KMS-11 (cell line): ENCODE measurements at regions not wholly inside any gene's neighbourhood (a gene's known extent, or its start where the extent isn't known, plus 50 kb on each side); places are given as distances from the start of the nearest gene placed in this dataset.

ENCODE experiments used
- H2AFZ ChIP-seq: fragments of 200-600 bp; sonication (generic); 2 replicates; pipeline ENCODE4 v1.6.1; 2016; ENCODE audit warnings: antibody characterized with exemption, mixed run types, low read depth
- H3K27ac ChIP-seq: fragments of 200-600 bp; sonication (generic); 2 replicates; pipeline ENCODE4 v1.6.1; 2016; ENCODE audit warnings: mild to moderate bottlenecking, mixed run types
- H3K27me3 ChIP-seq: fragments of 200-600 bp; sonication (generic); 2 replicates; pipeline ENCODE4 v1.6.1; 2017; ENCODE audit warnings: mild to moderate bottlenecking, low read depth, mixed run types, moderate library complexity; ENCODE audit not compliant: insufficient read depth
- H3K36me3 ChIP-seq: fragments of 200-600 bp; sonication (generic); 2 replicates; pipeline ENCODE4 v1.6.1; 2017; ENCODE audit warnings: mild to moderate bottlenecking, mixed run types; ENCODE audit not compliant: insufficient read depth
- H3K4me1 ChIP-seq: fragments of 200-600 bp; sonication (generic); 2 replicates; pipeline ENCODE4 v1.6.1; 2016; ENCODE audit warnings: mild to moderate bottlenecking, low read depth, mixed run types; ENCODE audit not compliant: poor library complexity, severe bottlenecking
- H3K4me2 ChIP-seq: fragments of 200-600 bp; sonication (generic); 2 replicates; pipeline ENCODE4 v1.7.0; 2016; ENCODE audit warnings: mild to moderate bottlenecking, mixed run types
- H3K4me3 ChIP-seq: fragments of 200-600 bp; sonication (generic); IDR thresholded peaks from 2 replicates; pipeline ENCODE4 v1.6.1; 2017; ENCODE audit warnings: low read depth, low read length, mixed read lengths; ENCODE audit not compliant: insufficient read depth
- H3K79me2 ChIP-seq: fragments of 200-600 bp; sonication (generic); 2 replicates; pipeline ENCODE4 v1.6.1; 2016; ENCODE audit warnings: low read depth, mixed run types; ENCODE audit not compliant: insufficient read depth
- H3K9ac ChIP-seq: fragments of 200-600 bp; sonication (generic); 2 replicates; pipeline ENCODE4 v1.6.1; 2016; ENCODE audit warnings: mild to moderate bottlenecking, mixed run types
- H4K20me1 ChIP-seq: fragments of 200-600 bp; sonication (generic); 2 replicates; pipeline ENCODE4 v1.6.1; 2016; ENCODE audit warnings: mild to moderate bottlenecking, mixed run types; ENCODE audit not compliant: insufficient read depth
- TF ChIP-seq, protein P1 (sequence below): fragments of 200-600 bp; sonication (generic); conservative IDR thresholded peaks from 2 replicates; pipeline ENCODE4 v1.6.1; 2017; ENCODE audit warnings: low read depth, mild to moderate bottlenecking, antibody characterized with exemption, low read length, moderate library complexity, mixed read lengths

DNA sequence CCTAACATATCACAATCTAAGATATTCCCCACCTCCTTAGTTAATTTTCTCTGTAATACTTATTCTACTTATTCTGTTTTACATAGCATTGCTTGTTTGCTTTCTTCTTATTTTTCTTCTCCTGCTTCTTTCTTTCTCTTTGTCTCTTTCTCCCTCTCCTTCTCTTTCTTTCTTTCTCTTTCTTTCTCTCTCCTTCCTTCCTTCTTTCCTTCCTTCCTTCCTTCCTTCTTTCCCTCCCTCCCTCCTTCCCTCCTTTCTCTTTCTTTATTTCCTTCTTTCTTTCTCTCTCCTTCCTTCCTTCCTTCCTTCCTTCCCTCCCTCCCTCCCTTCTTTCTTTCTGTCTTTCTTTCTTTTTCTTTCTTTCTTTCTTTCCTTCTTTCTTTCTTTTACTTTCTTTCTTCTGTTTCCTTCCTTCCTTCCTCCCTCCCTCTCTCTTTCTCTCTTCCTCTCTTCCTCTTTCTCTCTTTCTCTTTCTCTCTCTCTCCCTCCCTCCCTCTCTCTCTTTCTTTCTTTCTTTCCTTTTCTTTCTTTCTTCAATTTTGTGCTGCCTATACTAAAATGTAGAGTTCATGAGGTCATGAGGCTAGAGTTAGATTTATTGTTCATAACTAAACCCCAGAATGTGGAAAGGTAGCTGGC, 445.4 kb downstream of the GATA3 start:
- H3K9ac ChIP-seq = no peak overlapping the region
- H3K4me1 ChIP-seq = no peaks in the 10 kb centered on the region
- no peaks in the 10 kb centered on the region for H4K20me1 ChIP-seq
- no peak overlapping the region for H3K4me3 ChIP-seq
- H3K27me3 ChIP-seq = no peaks in the 10 kb centered on the region
- no peak overlapping the region for H3K4me2 ChIP-seq
- no peak overlapping the region for H2AFZ ChIP-seq
- TF ChIP-seq, protein P1, sequence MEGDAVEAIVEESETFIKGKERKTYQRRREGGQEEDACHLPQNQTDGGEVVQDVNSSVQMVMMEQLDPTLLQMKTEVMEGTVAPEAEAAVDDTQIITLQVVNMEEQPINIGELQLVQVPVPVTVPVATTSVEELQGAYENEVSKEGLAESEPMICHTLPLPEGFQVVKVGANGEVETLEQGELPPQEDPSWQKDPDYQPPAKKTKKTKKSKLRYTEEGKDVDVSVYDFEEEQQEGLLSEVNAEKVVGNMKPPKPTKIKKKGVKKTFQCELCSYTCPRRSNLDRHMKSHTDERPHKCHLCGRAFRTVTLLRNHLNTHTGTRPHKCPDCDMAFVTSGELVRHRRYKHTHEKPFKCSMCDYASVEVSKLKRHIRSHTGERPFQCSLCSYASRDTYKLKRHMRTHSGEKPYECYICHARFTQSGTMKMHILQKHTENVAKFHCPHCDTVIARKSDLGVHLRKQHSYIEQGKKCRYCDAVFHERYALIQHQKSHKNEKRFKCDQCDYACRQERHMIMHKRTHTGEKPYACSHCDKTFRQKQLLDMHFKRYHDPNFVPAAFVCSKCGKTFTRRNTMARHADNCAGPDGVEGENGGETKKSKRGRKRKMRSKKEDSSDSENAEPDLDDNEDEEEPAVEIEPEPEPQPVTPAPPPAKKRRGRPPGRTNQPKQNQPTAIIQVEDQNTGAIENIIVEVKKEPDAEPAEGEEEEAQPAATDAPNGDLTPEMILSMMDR = no peak
- no peak overlapping the region for H3K27ac ChIP-seq
- no peaks in the 10 kb centered on the region for H3K36me3 ChIP-seq
- no peaks in the 10 kb centered on the region for H3K79me2 ChIP-seq

DNA sequence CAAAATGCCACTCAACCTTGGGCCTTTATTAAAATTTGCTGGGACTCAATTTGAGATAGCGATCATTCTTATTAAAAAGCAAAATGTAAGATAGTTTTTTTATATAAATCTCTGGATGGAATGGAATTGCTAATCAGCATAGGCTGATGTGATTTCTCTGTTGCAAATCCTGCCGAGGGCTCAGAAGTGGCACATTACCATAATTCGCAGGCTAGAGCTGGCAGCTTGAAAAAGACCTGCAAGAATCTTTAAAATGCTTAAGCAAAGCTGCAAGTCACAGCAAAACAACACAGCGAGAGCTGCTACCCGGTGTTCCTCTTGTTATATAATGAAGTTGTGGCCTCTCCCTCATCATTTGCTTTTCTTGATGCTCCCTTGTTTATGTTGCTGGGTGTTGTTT, 448.1 kb downstream of the GATA3 start:
- TF ChIP-seq, protein P1 = no peak
- H3K4me2 ChIP-seq = no peak overlapping the region
- H4K20me1 ChIP-seq = no peaks in the 10 kb centered on the region
- no peak overlapping the region for H3K27ac ChIP-seq
- no peaks in the 10 kb centered on the region for H3K79me2 ChIP-seq
- no peak overlapping the region for H2AFZ ChIP-seq
- no peak overlapping the region for H3K4me3 ChIP-seq
- H3K4me1 ChIP-seq = no peaks in the 10 kb centered on the region
- no peaks in the 10 kb centered on the region for H3K36me3 ChIP-seq
- H3K9ac ChIP-seq = no peak overlapping the region
- H3K27me3 ChIP-seq = no peaks in the 10 kb centered on the region

DNA sequence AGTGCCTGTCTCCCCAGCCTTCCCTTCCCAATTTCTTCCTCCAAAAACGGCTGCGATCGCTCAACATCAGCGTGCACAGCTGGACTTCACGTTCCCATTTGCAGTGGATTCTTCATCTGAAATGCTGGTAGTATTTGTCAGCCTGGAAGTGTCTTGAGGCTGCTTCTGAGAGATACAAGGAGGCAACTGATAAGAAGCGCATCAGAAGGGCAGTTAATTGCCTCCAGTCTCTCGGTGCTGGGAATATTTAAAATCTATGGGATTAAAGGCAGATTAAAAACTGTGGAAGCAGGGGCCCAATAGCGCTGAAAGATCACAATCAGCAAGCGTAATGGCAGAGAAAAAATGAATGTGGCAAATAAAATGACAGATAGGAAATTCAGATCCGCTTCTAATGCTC, 450.0 kb downstream of the GATA3 start:
- H3K4me1 ChIP-seq = no peaks in the 10 kb centered on the region
- no peak overlapping the region for H3K27ac ChIP-seq
- H3K36me3 ChIP-seq = no peaks in the 10 kb centered on the region
- H3K4me2 ChIP-seq = no peak overlapping the region
- H3K9ac ChIP-seq = no peak overlapping the region
- no peaks in the 10 kb centered on the region for H3K79me2 ChIP-seq
- H3K27me3 ChIP-seq = no peaks in the 10 kb centered on the region
- TF ChIP-seq, protein P1 = no peak
- no peak overlapping the region for H3K4me3 ChIP-seq
- H4K20me1 ChIP-seq = no peaks in the 10 kb centered on the region
- H2AFZ ChIP-seq = no peak overlapping the region

DNA sequence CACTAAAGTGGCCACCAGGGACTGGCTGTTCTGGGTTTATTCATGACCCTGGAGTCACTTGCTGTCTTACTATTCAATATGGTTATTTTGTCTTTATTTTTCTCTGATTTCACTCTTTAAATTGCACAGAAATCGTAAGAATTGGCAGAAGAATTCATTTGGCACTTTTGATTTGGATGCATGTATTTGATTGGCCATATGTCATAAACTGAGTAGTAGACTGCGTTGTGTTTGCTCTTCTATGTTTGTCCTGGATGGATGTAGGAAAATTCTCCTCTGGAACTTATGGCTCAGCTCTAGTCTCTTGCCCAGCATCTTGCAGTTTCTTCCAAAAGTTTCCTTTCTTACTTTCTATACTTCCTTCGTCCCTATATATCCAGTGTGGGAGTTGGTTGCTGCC, 452.7 kb downstream of the GATA3 start:
- Histone ChIP-seq H3K27me3 (no peaks in the 10 kb centered on the region), H3K4me1 (no peaks in the 10 kb centered on the region), H3K4me3 (no peak overlapping the region), H2AFZ (no peak overlapping the region), H3K36me3 (no peaks in the 10 kb centered on the region), H3K27ac (no peak overlapping the region), H3K4me2 (no peak overlapping the region), H4K20me1 (no peaks in the 10 kb centered on the region), H3K9ac (no peak overlapping the region), H3K79me2 (no peaks in the 10 kb centered on the region)
- TF ChIP-seq, protein P1 = no peak
